K562 (cell line): ENCODE measurements at regions not wholly inside any gene's neighbourhood (a gene's known extent, or its start where the extent isn't known, plus 50 kb on each side); places are given as distances from the start of the nearest gene placed in this dataset.

Experiments
- CBFA2T3 ChIP-seq: fragments of 450-650 bp; IDR thresholded peaks from 2 replicates; pipeline ENCODE4 v1.6.1; 2017
- E2F1 ChIP-seq: sonication (generic); formaldehyde crosslinking; IDR thresholded peaks from 2 replicates; pipeline ENCODE4 v1.8.1; 2023; ENCODE audit warnings: mild to moderate bottlenecking, missing genetic modification reagents, moderate library complexity
- EP300 ChIP-seq: IDR thresholded peaks from 2 replicates; pipeline ENCODE4 v1.6.1; 2012; ENCODE audit warnings: low read length, improper control_type of control experiment
- EZH2 ChIP-seq: IDR thresholded peaks from 2 replicates; pipeline ENCODE4 v1.6.1; 2012; ENCODE audit warnings: low read depth, mild to moderate bottlenecking, inconsistent platforms, low read length, borderline replicate concordance
- FOXA1 ChIP-seq: fragments of 450-650 bp; IDR thresholded peaks from 2 replicates; pipeline ENCODE4 v1.6.1; 2016; ENCODE audit warnings: mild to moderate bottlenecking, borderline replicate concordance
- GMEB1 ChIP-seq: fragments of 250-450 bp; sonication (Bioruptor Pico); IDR thresholded peaks from 2 replicates; pipeline ENCODE4 v1.4.0; 2020; ENCODE audit warnings: mild to moderate bottlenecking
- PRPF4 ChIP-seq: fragments of 200-400 bp; formaldehyde crosslinking; IDR thresholded peaks from one replicate; pipeline ENCODE4 v1.6.1; 2017; ENCODE audit warnings: low read length, low read depth, mild to moderate bottlenecking; ENCODE audit not compliant: insufficient read depth, poor library complexity, severe bottlenecking
- RFX5 ChIP-seq: IDR thresholded peaks from 2 replicates; pipeline ENCODE4 v1.6.1; 2011; ENCODE audit warnings: low read depth, mild to moderate bottlenecking, improper control_type of control experiment, low read length
- SP1 ChIP-seq: sonication (generic); formaldehyde crosslinking; IDR thresholded peaks from 2 replicates; pipeline ENCODE4 v1.8.1; 2022; ENCODE audit warnings: mild to moderate bottlenecking, missing genetic modification reagents
- TCFL5 ChIP-seq: fragments of 250-450 bp; sonication (Bioruptor Pico); conservative IDR thresholded peaks from 2 replicates; pipeline ENCODE4 v1.6.1; 2021; ENCODE audit warnings: mild to moderate bottlenecking, moderate library complexity, matching md5 sums
- THRB ChIP-seq: fragments of 450-650 bp; formaldehyde crosslinking; conservative IDR thresholded peaks from 2 replicates; pipeline ENCODE4 v1.4.0; 2022; ENCODE audit warnings: mild to moderate bottlenecking, missing genetic modification characterization
- ZNF12 ChIP-seq: sonication (generic); formaldehyde crosslinking; IDR thresholded peaks from 2 replicates; pipeline ENCODE4 v1.4.0; 2020; ENCODE audit warnings: mild to moderate bottlenecking, missing genetic modification reagents
- ZNF282 ChIP-seq: sonication (generic); formaldehyde crosslinking; IDR thresholded peaks from 2 replicates; pipeline ENCODE4 v1.8.1; 2023; ENCODE audit warnings: missing genetic modification reagents
- ZNF318 ChIP-seq, 2 experiments: fragments of 450-650 bp; IDR thresholded peaks; 2 replicates each; pipeline ENCODE4 v1.6.1; 2016; ENCODE audit warnings: mild to moderate bottlenecking in 2 of 2, borderline replicate concordance in 1 of 2, low read depth in 1 of 2, moderate library complexity in 1 of 2

- TF ChIP-seq SP1 (no peak), RFX5 (no peak), FOXA1 (no peak), CBFA2T3 (no peak), THRB (CRISPR knock-in tag) (no peak), ZNF282 (CRISPR knock-in tag) (no peak), ZNF12 (CRISPR knock-in tag) (no peak), EZH2 (no peak), EP300 (no peak), PRPF4 (no peak), TCFL5 (CRISPR knock-in tag) (no peak), E2F1 (CRISPR knock-in tag) (no peak), GMEB1 (CRISPR knock-in tag) (no peak), ZNF318 (IDR thresholded peaks at IDR 0.05; ENCODE audit: borderline replicate concordance in 1 of 2, low read depth in 1 of 2) (no peak)
These were observed 117.6 kb downstream of the PCSK1 start for GRCh38 chr5:96315431-96315830.
